Right renal cortex interstitium (tissue), 3 donors: ENCODE measurements at regions not wholly inside any gene's neighbourhood (a gene's known extent, or its start where the extent isn't known, plus 50 kb on each side); places are given as distances from the start of the nearest gene placed in this dataset.
"Not testable (repeated sequence)": the region's sequence is repeated elsewhere in the genome, so short reads cannot be mapped to it uniquely, and the experiment has no call there.

ENCODE experiments used
- DNase-seq, 3 donors: peaks; one replicate each; pipeline ENCODE4 v3.0.0-alpha.2; 2013; ENCODE audit warnings: low read depth in 3 of 3, low spot score in 2 of 3

- DNase-seq: no peak
Observed at GRCh38 chr5:87034557-87034956, 233.1 kb upstream of the RASA1 start.

GRCh38 chr5:87042554-87042953 lies 225.1 kb upstream of the RASA1 start:
- DNase-seq: no peak

- DNase-seq: no peak
Observed at GRCh38 chr5:87048156-87048555, 219.5 kb upstream of the RASA1 start.

DNA sequence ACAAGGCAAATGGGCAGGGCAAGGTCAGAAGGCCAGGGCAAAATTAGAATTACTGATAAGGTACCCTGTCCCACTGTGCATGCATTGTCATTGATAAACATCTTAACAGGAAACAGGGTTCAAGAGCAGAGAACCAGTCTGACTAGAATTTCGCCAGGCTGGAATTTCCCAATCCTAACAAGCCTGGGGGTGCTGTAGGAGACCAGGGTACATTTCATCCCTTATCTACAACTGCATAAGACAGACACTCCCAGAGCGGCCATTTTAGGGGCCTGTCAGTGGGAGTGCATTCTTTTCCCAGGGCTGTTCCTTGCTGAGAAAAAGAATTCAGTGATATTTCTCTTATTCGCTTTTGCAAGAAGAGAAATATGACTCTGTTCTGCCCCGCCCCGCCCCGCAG lies 218.7 kb upstream of the RASA1 start:
- not testable (repeated sequence) for DNase-seq

DNA sequence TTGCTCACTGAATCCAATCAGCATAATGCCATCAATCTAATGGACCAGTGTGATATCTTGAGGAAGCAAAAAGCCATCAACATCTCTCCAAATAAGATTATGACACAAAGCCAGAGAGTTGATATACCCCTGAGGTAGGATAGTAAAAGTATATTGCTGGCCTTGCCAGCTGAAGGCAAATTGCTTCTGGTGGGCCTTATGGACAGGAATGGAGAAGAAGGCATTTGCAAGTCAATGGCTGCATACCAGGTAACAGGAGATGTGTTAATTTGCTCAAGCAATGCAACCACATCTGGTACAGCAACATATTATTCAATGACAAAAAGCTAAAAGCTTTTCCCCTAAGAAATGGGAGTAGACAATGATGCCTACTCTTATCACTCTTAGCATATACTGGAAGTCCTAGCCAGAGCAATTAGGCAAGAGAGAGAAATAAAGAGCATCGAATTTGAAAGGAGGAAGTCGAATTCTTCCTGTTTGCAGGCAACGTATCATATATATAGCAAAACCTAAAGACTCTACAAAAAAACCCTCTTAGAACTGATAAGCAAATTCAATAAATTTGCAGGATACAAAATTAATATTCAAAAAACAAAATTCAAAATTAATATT lies 216.1 kb upstream of the RASA1 start:
- no peak for DNase-seq

DNA sequence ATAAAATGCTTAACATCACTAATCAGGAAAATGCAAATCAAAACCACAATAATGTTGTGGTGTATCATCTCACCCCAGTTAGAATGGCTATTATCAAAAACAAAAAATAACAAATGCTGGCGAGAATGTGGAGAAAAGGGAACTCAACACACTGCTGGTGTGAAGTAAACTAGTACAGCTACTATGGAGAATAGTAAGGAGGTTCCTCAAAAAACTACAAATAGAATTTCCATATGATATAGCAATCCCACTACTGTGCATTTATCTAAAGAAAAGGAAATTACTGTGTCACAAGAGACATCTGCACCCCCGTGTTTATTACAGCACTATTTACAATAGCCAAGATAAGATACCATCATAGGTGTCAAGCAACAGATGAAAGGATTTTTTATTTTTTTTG lies 214.5 kb upstream of the RASA1 start:
- no peak for DNase-seq

GRCh38 chr5:87054821-87055220 lies 212.9 kb upstream of the RASA1 start:
- no peak for DNase-seq

- no peak for DNase-seq
Observed at GRCh38 chr5:87061046-87061445, 206.6 kb upstream of the RASA1 start.

GRCh38 chr5:87069311-87069710 lies 198.4 kb upstream of the RASA1 start:
- DNase-seq: no peak

GRCh38 chr5:87069974-87070608 lies 197.6 kb upstream of the RASA1 start:
- DNase-seq: no peak

DNA sequence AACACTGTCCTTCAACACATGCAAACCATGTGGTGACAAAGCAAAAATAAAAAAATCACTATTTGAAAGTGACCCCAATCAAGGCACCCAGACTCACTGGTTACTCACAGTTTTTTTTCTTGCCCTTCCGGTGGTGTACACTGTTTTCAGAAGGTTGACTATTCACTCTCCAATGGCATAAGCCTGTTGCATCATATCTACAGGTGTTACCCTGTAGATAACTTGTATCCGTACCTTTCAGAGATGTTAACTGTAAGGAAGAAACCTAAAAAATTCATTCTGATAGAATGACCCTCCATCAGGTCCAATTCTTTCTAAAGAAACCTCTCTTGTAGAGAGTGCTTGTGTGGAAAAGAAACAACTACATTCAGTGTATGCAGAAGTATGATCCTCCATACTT lies 193.6 kb upstream of the RASA1 start:
- DNase-seq: no peak

DNA sequence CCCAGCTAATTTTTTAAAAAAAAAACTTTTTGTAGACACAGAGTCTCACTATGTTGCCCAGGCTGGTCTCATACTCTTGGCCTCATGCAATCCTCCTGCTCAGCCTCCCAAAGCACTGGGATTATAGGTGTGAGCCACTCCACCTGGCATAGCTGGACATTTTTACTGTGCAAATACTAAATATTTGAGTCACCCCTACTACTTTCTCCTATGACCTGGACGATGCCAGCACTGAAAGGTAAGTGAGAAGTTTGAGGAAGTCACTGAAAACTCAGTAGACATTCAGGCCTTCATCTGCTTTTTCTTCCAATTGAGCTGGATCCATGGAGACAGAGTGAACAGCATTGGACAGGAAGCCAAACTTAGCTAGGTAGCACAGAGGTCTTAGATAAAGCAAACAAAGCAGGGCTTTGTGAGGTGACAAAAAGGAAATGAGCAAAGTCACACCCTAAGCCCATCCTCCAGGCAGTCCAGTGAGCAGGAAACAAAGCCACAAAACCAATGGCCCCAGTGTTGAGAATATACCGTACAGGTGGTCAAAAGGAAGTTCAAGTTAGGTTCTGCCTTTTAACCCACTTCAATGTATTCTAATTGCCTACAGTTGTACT lies 192.6 kb upstream of the RASA1 start:
- no peak for DNase-seq

DNA sequence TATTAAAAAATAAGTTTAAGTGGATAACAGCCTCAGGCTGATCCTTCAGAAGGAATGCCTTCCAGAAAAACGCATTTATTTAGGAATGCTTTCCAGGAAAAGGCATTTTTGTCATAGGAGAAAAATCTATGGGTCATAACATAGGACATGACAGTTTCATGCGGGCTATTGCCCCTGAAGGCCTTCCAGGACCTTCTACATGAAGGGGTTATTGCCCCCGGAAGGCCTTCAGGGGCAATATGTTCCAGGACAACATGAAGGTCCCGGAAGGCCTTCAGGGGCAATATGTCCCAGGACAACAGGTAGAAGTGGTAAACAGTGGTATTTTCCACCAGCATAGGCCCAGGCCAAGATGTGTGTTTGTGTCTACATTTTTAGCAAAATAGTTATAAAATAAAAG lies 191.3 kb upstream of the RASA1 start:
- DNase-seq: no peak

- DNase-seq: no peak
Observed at GRCh38 chr5:87076931-87077330, 190.8 kb upstream of the RASA1 start.

DNA sequence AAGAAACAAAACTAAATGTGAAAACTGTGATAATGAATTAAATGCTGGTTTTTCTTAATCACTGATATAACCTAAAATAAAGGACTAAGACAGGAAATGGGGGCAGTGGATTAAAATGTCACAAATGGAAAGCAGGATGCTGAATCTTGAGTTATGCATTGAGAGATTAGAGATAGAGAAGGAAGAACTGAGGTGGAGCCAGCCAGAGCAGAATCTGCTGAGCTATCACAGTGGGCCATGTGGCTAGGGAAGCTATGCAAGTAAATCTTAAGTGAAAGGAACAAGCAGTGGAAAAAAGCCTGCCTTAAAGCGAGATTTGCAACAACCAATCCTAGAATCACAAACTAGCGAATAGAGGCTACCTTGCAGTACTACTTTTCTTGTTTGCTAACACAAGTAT lies 188.5 kb upstream of the RASA1 start:
- DNase-seq: no peak

DNA sequence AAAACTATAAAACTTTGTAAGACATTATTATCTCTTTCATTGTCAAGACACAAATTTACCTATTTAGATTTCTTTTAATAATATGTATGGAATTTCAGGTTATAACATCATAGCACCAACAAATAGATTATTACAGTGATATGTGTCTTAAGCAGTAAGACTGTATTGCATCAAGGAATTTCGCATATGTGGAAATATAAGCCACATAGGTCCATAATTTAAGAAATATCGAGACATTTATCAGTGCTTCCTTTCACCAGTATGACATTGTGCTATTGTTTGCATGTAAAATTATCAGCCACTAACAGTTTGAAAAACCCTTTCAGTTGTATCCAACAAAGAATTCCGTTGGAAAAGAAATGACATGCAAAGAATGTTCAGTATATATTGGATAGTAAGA lies 186.7 kb upstream of the RASA1 start:
- DNase-seq: no peak

GRCh38 chr5:87081511-87082372 lies 185.9 kb upstream of the RASA1 start:
- DNase-seq: no peak

GRCh38 chr5:87094347-87094746 lies 173.3 kb upstream of the RASA1 start:
- no peak for DNase-seq

DNA sequence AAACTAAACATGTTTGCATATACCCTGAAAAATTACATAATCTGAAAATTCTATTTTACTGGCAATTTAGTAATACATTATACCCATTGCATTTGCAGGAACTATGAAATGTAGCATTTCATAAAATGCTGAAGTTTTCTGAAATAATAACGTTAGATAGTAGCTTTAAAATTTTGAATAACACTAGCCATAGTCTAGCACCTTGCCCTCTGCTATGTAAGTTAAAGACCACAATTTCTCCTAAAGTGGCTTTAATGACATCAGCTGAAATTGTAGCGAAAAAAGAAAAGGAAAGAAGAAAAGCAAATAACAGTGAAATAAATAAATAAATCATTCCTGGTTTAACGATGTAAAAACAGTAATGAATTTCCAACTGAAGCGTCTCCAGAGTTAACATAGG lies 172.8 kb upstream of the RASA1 start:
- no peak for DNase-seq

DNA sequence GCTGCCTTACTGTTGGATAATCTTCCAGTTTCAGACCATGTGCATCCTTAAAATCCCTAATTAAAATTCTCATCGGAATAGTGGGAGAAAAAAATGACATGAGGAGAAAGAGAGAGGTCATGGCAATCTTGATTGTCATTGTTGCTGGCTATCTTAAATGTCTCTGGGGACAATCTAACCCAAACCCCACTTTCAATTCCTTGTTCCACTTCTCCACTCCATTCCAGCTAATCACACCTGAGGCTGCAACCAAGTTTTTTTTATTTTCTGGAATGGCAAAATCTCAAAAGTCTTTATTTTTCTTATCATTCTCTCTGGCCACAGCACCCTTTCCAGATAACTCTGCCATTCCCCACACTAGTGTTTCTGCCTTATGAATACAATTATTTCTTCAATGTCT lies 171.9 kb upstream of the RASA1 start:
- no peak for DNase-seq

- no peak for DNase-seq
Observed at GRCh38 chr5:87097664-87098063, 170.0 kb upstream of the RASA1 start.
